ENCODE measurements at regions not wholly inside any gene's neighbourhood (a gene's known extent, or its start where the extent isn't known, plus 50 kb on each side); places are given as distances from the start of the nearest gene placed in this dataset.

- no peak overlapping the region for H3K27ac ChIP-seq (ENCODE audit: low read length)
- ATAC-seq (no peak), DNase-seq (ENCODE audit: low read depth, low spot score) (no peak)
- POLR2A ChIA-PET = no interaction called here
- H3K4me1 ChIP-seq (ENCODE audit: control insufficient read depth, insufficient read depth, low read length) = no peaks in the 10 kb centered on the region
- TF ChIP-seq TCF7L2 (IDR thresholded peaks at IDR 0.05; ENCODE audit: low read depth, low read length) (no peak), POLR2AphosphoS5 (IDR thresholded peaks at IDR 0.05; ENCODE audit: low read depth, low read length) (no peak), REST (IDR thresholded peaks at IDR 0.05; ENCODE audit: insufficient read depth in 1 of 2, low read depth in 2 of 2, low read length in 1 of 2) (no peak), CTCF (IDR thresholded peaks at IDR 0.05) (no peak), SIN3A (IDR thresholded peaks at IDR 0.05; ENCODE audit: borderline replicate concordance, insufficient read depth, low read depth, low read length) (no peak)
- in situ Hi-C loops (cut with HindIII; ENCODE audit: low pct_unique_long_range_greater_than_20kb, low sequenced_read_pairs) = no loop called here
- no peaks in the 10 kb centered on the region for H3K27me3 ChIP-seq (ENCODE audit: control insufficient read depth, insufficient read depth, low read length)
- H3K36me3 ChIP-seq (ENCODE audit: control insufficient read depth, insufficient read depth, low read length) = no peaks in the 10 kb centered on the region
- intact Hi-C loops (cut with micrococcal nuclease; ENCODE audit: unreplicated experiment) = no loop called here
- no peaks in the 10 kb centered on the region for H3K9me3 ChIP-seq (ENCODE audit: control insufficient read depth, insufficient read depth, low read depth, low read length)
- BruUV-seq (replicated peaks) = no TSS peak
- CTCF ChIA-PET = no interaction called here
- H3K4me3 ChIP-seq (ENCODE audit: low read depth in 2 of 2, low read length in 2 of 2) = no peak overlapping the region
Observed at GRCh38 chr2:217207699-217208010, 347.8 kb upstream of the TNP1 start.

GRCh38 chr2:217206907-217207698, 347.2 kb upstream of the TNP1 start:
- no peak for TF ChIP-seq TCF7L2 (IDR thresholded peaks at IDR 0.05; ENCODE audit: low read depth, low read length)
- TF ChIP-seq POLR2AphosphoS5 (IDR thresholded peaks at IDR 0.05; ENCODE audit: low read depth, low read length) = no peak
- TF ChIP-seq REST (IDR thresholded peaks at IDR 0.05; ENCODE audit: insufficient read depth in 1 of 2, low read depth in 2 of 2, low read length in 1 of 2) = no peak
- TF ChIP-seq CTCF (IDR thresholded peaks at IDR 0.05) = no peak
- TF ChIP-seq SIN3A (IDR thresholded peaks at IDR 0.05; ENCODE audit: borderline replicate concordance, insufficient read depth, low read depth, low read length) = no peak
- DNase-seq (ENCODE audit: low read depth, low spot score) (no peak), ATAC-seq (no peak)
- Histone ChIP-seq H3K27ac (ENCODE audit: low read length) (no peak overlapping the region), H3K4me1 (ENCODE audit: control insufficient read depth, insufficient read depth, low read length) (no peaks in the 10 kb centered on the region), H3K9me3 (ENCODE audit: control insufficient read depth, insufficient read depth, low read depth, low read length) (no peaks in the 10 kb centered on the region), H3K4me3 (ENCODE audit: low read depth in 2 of 2, low read length in 2 of 2) (no peak overlapping the region), H3K27me3 (ENCODE audit: control insufficient read depth, insufficient read depth, low read length) (no peaks in the 10 kb centered on the region), H3K36me3 (ENCODE audit: control insufficient read depth, insufficient read depth, low read length) (no peaks in the 10 kb centered on the region)
- intact Hi-C loops (cut with micrococcal nuclease; ENCODE audit: unreplicated experiment) (no loop called here), in situ Hi-C loops (cut with HindIII; ENCODE audit: low pct_unique_long_range_greater_than_20kb, low sequenced_read_pairs) (no loop called here)
- ChIA-PET CTCF (no interaction called here), POLR2A (no interaction called here)
- BruUV-seq (replicated peaks) = no TSS peak

All from Panc1 (cell line).